WTC11 (cell line): ENCODE measurements at regions not wholly inside any gene's neighbourhood (a gene's known extent, or its start where the extent isn't known, plus 50 kb on each side); places are given as distances from the start of the nearest gene placed in this dataset.

Experiments
- ATAC-seq: fragments of 200-7000 bp; cut with Tn5 transposase; 2 replicates; pipeline ENCODE4 v1.10.0; 2021; ENCODE audit warnings: mild to moderate bottlenecking, moderate library complexity
- CTCF ChIA-PET: fragments of 300-600 bp; sonication (Branson Sonifier 250); formaldehyde crosslinking; loops from one replicate; lab custom pipeline; 2021; ENCODE audit warnings: antibody characterized with exemption; lab: Charles Lee
- POLR2A ChIA-PET: fragments of 350-600 bp; sonication (Branson Sonifier 250); formaldehyde crosslinking; loops from one replicate; lab custom pipeline; 2021; ENCODE audit warnings: antibody characterized with exemption; lab: Charles Lee
- DNase-seq: peaks from one replicate; pipeline ENCODE4 v3.0.0; 2021; ENCODE audit warnings: low spot score
- H3K27ac Mint-ChIP-seq: 2 replicates; pipeline ENCODE4 v1.8.0; 2021; ENCODE audit warnings: mixed read lengths
- H3K27me3 Mint-ChIP-seq: 2 replicates; pipeline ENCODE4 v1.8.0; 2021; ENCODE audit warnings: low read depth, mild to moderate bottlenecking, moderate library complexity, mixed read lengths
- H3K36me3 Mint-ChIP-seq: 2 replicates; pipeline ENCODE4 v1.8.0; 2021; ENCODE audit warnings: mixed read lengths
- H3K4me1 Mint-ChIP-seq: 2 replicates; pipeline ENCODE4 v1.8.0; 2022; ENCODE audit warnings: mixed read lengths
- H3K4me3 Mint-ChIP-seq: 2 replicates; pipeline ENCODE4 v1.8.0; 2021; ENCODE audit warnings: mild to moderate bottlenecking, moderate library complexity, mixed read lengths
- H3K9me3 Mint-ChIP-seq: 2 replicates; pipeline ENCODE4 v1.8.0; 2021; ENCODE audit warnings: mixed read lengths
- AR ChIP-seq: fragments of 250-450 bp; sonication (Bioruptor Pico); IDR thresholded peaks from 2 replicates; pipeline ENCODE4 v1.9.0; 2021; ENCODE audit warnings: mild to moderate bottlenecking
- CBFB ChIP-seq: sonication (generic); formaldehyde crosslinking; IDR thresholded peaks from 2 replicates; pipeline ENCODE4 v1.8.1; 2022; ENCODE audit warnings: mild to moderate bottlenecking, low read depth, missing genetic modification reagents
- EMX1 ChIP-seq: fragments of 250-450 bp; sonication (Bioruptor Pico); IDR thresholded peaks from 2 replicates; pipeline ENCODE4 v1.8.0; 2021; ENCODE audit warnings: mild to moderate bottlenecking
- ETV6 ChIP-seq: sonication (generic); formaldehyde crosslinking; IDR thresholded peaks from 2 replicates; pipeline ENCODE4 v1.8.1; 2022; ENCODE audit warnings: mild to moderate bottlenecking, missing genetic modification reagents
- HMGA2 ChIP-seq: fragments of 250-450 bp; sonication (Bioruptor Pico); IDR thresholded peaks from 2 replicates; pipeline ENCODE4 v1.4.0; 2021; ENCODE audit warnings: mild to moderate bottlenecking, moderate library complexity
- KAT7 ChIP-seq: sonication (generic); formaldehyde crosslinking; IDR thresholded peaks from 2 replicates; pipeline ENCODE4 v1.8.1; 2023; ENCODE audit warnings: missing genetic modification reagents, mild to moderate bottlenecking, borderline replicate concordance
- MLX ChIP-seq: sonication (generic); formaldehyde crosslinking; IDR thresholded peaks from 2 replicates; pipeline ENCODE4 v1.8.1; 2023; ENCODE audit warnings: mild to moderate bottlenecking, missing genetic modification reagents, moderate library complexity
- NFE2L1 ChIP-seq: sonication (generic); formaldehyde crosslinking; IDR thresholded peaks from 2 replicates; pipeline ENCODE4 v1.8.1; 2023; ENCODE audit warnings: missing genetic modification reagents
- NR1H2 ChIP-seq: sonication (generic); formaldehyde crosslinking; IDR thresholded peaks from 2 replicates; pipeline ENCODE4 v1.9.0; 2021; ENCODE audit warnings: mild to moderate bottlenecking, moderate library complexity, missing genetic modification reagents
- SMAD4 ChIP-seq: sonication (generic); formaldehyde crosslinking; IDR thresholded peaks from 2 replicates; pipeline ENCODE4 v1.8.0; 2022; ENCODE audit warnings: mild to moderate bottlenecking, missing genetic modification reagents
- SOX15 ChIP-seq: fragments of 250-450 bp; sonication (Bioruptor Pico); IDR thresholded peaks from 2 replicates; pipeline ENCODE4 v1.9.0; 2021; ENCODE audit warnings: mild to moderate bottlenecking
- SP1 ChIP-seq: sonication (generic); formaldehyde crosslinking; conservative IDR thresholded peaks from 2 replicates; pipeline ENCODE4 v1.8.1; 2022; ENCODE audit warnings: missing genetic modification reagents
- TEAD1 ChIP-seq: sonication (generic); formaldehyde crosslinking; IDR thresholded peaks from 2 replicates; pipeline ENCODE4 v1.8.0; 2022; ENCODE audit warnings: mild to moderate bottlenecking, missing genetic modification reagents
- TP53 ChIP-seq: sonication (generic); formaldehyde crosslinking; IDR thresholded peaks from 2 replicates; pipeline ENCODE4 v1.8.1; 2023; ENCODE audit warnings: mild to moderate bottlenecking, missing genetic modification reagents
- ZBTB43 ChIP-seq: sonication (generic); formaldehyde crosslinking; IDR thresholded peaks from 2 replicates; pipeline ENCODE4 v1.8.1; 2023; ENCODE audit warnings: mild to moderate bottlenecking, missing genetic modification reagents
- ZNF219 ChIP-seq: sonication (generic); formaldehyde crosslinking; IDR thresholded peaks from 2 replicates; pipeline ENCODE4 v1.8.0; 2023; ENCODE audit warnings: missing genetic modification reagents, mild to moderate bottlenecking, borderline replicate concordance
- ZNF281 ChIP-seq: sonication (generic); formaldehyde crosslinking; IDR thresholded peaks from 2 replicates; pipeline ENCODE4 v1.8.0; 2023; ENCODE audit warnings: mild to moderate bottlenecking, missing genetic modification reagents
- ZNF671 ChIP-seq: fragments of 250-450 bp; sonication (Bioruptor Pico); IDR thresholded peaks from 2 replicates; pipeline ENCODE4 v1.8.0; 2021; ENCODE audit warnings: mild to moderate bottlenecking

DNA sequence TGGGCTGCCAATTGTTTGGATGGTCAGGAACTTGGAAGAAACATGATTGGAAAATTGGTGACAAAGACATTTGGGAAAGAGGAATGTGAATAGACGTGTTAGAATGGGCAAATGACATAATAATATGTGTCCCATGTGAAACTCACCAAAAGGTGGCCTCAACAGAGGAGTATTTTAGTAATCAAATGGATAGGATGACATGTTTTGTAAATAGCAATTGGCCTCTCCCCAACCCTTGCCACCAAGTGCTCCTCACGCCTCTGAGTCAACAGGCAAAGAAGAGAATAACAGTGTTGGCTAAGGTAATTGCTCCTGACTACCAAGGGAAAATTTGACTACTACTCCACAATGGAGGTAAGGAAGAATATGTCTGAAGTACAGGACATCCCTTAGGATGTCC, 81.4 kb downstream of the ATXN7L3B start (continued):
- TF ChIP-seq MLX (CRISPR knock-in tag) (no peak), ZBTB43 (CRISPR knock-in tag) (no peak)

- no peaks in the 10 kb centered on the region for H3K9me3 Mint-ChIP-seq
- no peak overlapping the region for H3K27ac Mint-ChIP-seq
- CTCF ChIA-PET, result no interaction called here
These were observed 82.2 kb downstream of the ATXN7L3B start for GRCh38 chr12:74619884-74620283.

GRCh38 chr12:74620921-74621320, 83.3 kb downstream of the ATXN7L3B start:
- Mint-ChIP-seq H3K4me3 (no peak overlapping the region), H3K4me1 (no peaks in the 10 kb centered on the region), H3K27ac (no peak overlapping the region), H3K9me3 (no peaks in the 10 kb centered on the region), H3K36me3 (no peaks in the 10 kb centered on the region), H3K27me3 (no peaks in the 10 kb centered on the region)
- TF ChIP-seq ZNF281, result no peak
- no peak for TF ChIP-seq SP1
- no peak for TF ChIP-seq ETV6 (CRISPR knock-in tag)
- no peak for TF ChIP-seq TEAD1 (CRISPR knock-in tag)
- no peak for TF ChIP-seq SOX15
- TF ChIP-seq ZNF219, result no peak
- TF ChIP-seq CBFB (CRISPR knock-in tag), result no peak
- TF ChIP-seq NR1H2, result no peak
- TF ChIP-seq TP53 (CRISPR knock-in tag), result no peak
- POLR2A ChIA-PET, result no interaction called here
- CTCF ChIA-PET, result no interaction called here
- DNase-seq (no peak), ATAC-seq (no peak)

More at GRCh38 chr12:74619884-74620283, 82.2 kb downstream of the ATXN7L3B start:
- H3K27me3 Mint-ChIP-seq, result no peaks in the 10 kb centered on the region
- H3K36me3 Mint-ChIP-seq, result no peaks in the 10 kb centered on the region
- no peaks in the 10 kb centered on the region for H3K4me1 Mint-ChIP-seq
- ATAC-seq, result no peak
- DNase-seq, result no peak
- no peak overlapping the region for H3K4me3 Mint-ChIP-seq
- POLR2A ChIA-PET, result no interaction called here
- TF ChIP-seq KAT7 (CRISPR knock-in tag), result no peak
- TF ChIP-seq SMAD4 (CRISPR knock-in tag), result no peak

DNA sequence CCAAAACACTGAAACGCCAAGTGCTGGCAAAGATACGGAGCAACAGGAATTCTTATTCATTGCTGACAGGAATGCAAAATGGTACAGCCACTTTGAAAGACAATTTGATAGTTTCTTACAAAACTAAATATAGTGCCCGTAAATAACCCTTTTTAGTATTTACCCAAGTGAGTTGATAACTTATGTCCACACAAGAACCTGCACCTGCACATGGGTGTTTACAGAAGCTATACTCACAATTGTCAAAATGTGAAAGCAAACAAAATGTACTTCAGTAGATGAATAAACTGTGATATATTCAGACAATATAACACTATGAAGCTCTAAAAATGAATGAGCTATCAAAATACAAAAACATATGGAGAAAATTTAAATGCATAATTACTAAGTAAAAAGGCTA, 86.6 kb downstream of the ATXN7L3B start:
- Mint-ChIP-seq H3K36me3 (no peaks in the 10 kb centered on the region), H3K4me1 (no peaks in the 10 kb centered on the region), H3K9me3 (peaks cover 4% of the 10 kb centered on the region; the same call in 1 of the 2 replicates), H3K27me3 (no peaks in the 10 kb centered on the region), H3K27ac (no peak overlapping the region), H3K4me3 (no peak overlapping the region)
- no peak for ATAC-seq
- POLR2A ChIA-PET, result no interaction called here
- no peak for DNase-seq
- CTCF ChIA-PET, result no interaction called here
- no peak for TF ChIP-seq NFE2L1 (CRISPR knock-in tag)
- TF ChIP-seq AR (CRISPR knock-in tag), result no peak
- no peak for TF ChIP-seq ZNF671
- TF ChIP-seq HMGA2 (CRISPR knock-in tag), result no peak
- TF ChIP-seq CBFB (CRISPR knock-in tag), result no peak
- no peak for TF ChIP-seq EMX1 (CRISPR knock-in tag)
- TF ChIP-seq, all 79 proteins: peak for 0
